OCI-M1 (cell line): ENCODE measurements at regions not wholly inside any gene's neighbourhood (a gene's known extent, or its start where the extent isn't known, plus 50 kb on each side); places are given as distances from the start of the nearest gene placed in this dataset.
"Not testable (repeated sequence)": the region's sequence is repeated elsewhere in the genome, so short reads cannot be mapped to it uniquely, and the experiment has no call there.

Source experiments
- DNase-seq: peaks from one replicate; lab custom pipeline; 2025; lab: John Stamatoyannopoulos, UW

GRCh38 chr12:82300611-82301010 is 57.6 kb downstream of the CCDC59 start:
- peak; percentile 47 for DNase-seq

- DNase-seq, result peak; percentile 23
These were observed 58.7 kb downstream of the CCDC59 start for GRCh38 chr12:82299319-82300025.

DNA sequence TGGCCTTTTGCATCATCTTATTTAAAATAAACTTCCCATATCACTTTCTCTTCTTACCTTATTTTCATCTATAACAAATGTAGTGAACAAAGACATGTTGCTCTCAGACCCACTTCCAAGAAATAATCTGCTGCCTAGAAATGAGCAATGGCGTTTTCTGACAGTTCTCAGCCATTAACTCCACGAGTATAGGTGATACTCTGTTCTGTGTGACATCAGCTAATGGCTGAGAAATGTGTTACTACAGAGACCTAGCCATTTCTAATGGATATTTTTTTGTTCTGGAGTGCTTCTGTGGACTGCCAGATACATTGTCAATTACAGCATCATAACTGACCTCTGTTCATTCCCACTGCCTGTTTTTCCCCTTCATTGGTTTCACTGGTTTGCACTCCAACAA is 67.8 kb downstream of the CCDC59 start:
- DNase-seq, result no peak

DNA sequence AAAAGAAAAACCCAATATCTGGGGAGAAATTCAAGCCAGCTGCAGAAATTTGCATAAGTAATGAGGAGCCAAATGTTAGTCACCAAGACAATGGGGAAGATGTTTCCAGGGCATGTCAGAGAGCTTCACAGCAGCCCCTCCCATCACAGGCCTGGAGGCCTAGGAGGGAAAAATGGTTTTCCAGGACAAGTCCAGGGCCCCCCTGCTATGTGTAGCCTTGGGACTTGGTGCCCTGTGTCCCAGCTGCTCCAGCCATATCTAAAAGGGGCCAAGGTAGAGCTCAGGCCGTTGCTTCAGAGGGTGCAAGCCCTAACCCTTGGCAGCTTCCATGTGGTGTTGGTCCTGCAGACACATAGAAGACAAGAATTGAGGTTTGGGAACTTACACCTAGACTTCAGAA is 76.9 kb downstream of the CCDC59 start:
- DNase-seq, result not testable (repeated sequence)

GRCh38 chr12:82279536-82280058 is 78.6 kb downstream of the CCDC59 start:
- no peak for DNase-seq

- no peak for DNase-seq
These were observed 80.6 kb downstream of the CCDC59 start for GRCh38 chr12:82277582-82277981.

GRCh38 chr12:82242729-82243128 is 115.5 kb downstream of the CCDC59 start:
- DNase-seq, result no peak

GRCh38 chr12:82225871-82226270 is 132.3 kb downstream of the CCDC59 start:
- DNase-seq, result no peak

GRCh38 chr12:82223426-82223825 is 134.8 kb downstream of the CCDC59 start:
- no peak for DNase-seq

- no peak for DNase-seq
These were observed 141.7 kb downstream of the CCDC59 start for GRCh38 chr12:82216475-82216874.

GRCh38 chr12:82213761-82214160 is 144.4 kb downstream of the CCDC59 start:
- no peak for DNase-seq

- no peak for DNase-seq
These were observed 147.3 kb downstream of the CCDC59 start for GRCh38 chr12:82210882-82211281.

- DNase-seq, result no peak
These were observed 148.7 kb downstream of the CCDC59 start for GRCh38 chr12:82209533-82209932.

DNA sequence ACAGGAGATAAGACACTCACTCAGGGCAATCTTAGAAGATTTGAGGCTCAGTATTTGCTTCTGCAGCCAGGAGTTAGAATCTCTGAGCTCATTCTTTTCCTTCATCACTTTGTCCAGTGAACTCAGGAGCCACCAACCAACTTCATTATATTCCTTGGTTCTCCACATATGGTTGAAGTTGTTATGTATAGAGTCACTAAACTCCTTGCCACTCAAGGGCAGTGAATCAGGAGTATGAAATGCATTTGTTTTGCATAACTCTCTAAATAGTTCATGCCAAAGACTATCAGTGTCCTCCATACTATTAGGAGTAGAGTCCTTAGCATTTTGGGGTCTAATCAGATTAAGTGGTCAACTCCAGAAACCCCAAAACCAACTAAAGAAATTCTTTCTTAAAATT is 150.6 kb downstream of the CCDC59 start:
- no peak for DNase-seq

DNA sequence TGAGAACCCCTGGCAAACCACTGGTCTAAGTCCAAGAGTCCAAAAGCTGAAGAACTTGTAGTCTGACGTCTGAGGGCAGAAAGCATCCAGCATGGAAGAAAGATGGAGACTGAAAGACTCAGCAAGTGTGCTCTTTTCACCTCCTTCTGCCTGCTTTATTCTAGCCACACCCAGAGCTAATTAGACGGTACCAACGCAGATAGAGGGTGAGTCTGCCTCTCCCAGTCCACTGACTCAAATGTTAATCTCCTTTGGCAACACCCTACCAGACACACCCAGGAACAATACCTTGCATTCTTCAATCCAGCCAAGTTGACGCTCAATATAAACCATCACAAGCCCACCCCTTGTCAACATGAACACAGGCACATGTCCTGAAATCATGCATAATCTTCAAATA is 155.1 kb downstream of the CCDC59 start:
- no peak for DNase-seq

DNA sequence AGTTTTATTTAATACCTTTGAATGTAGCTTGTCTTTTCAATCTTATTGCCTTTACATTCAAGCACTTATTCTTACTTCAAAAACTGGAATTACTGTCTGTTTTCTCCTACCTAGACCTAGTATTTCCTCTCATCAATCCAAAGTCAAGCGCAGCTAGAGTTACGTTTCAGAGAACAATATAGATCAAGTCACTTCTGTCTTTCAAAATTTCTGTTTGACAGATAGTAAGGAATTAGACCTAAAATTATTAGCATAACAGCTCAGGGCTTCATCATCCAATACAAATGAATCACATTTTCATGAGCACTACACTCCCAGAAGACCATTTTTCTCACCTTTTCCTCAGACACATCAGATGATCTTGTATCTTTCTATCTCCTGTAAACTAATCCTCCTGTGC is 170.6 kb downstream of the CCDC59 start:
- no peak for DNase-seq

DNA sequence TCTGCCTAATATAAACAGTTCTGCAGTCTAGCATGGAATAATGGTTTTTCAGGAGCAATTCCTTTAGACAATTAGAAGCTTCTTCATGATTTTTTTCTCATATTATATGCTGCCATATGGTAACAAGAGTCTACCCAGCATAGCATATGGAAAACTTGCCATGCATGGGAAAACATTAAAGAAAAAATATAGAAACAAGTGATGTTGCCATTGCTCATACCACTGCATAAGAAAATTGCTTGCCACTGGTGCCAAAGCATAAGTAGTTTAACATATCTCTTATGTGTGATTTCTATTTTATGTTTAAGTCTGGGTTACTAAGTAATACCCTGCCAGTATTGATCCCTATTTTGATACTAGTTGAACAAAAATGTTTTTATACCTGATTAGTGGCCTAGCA is 171.2 kb downstream of the CCDC59 start:
- no peak for DNase-seq

GRCh38 chr12:82186282-82186681 is 171.9 kb downstream of the CCDC59 start:
- DNase-seq, result no peak

DNA sequence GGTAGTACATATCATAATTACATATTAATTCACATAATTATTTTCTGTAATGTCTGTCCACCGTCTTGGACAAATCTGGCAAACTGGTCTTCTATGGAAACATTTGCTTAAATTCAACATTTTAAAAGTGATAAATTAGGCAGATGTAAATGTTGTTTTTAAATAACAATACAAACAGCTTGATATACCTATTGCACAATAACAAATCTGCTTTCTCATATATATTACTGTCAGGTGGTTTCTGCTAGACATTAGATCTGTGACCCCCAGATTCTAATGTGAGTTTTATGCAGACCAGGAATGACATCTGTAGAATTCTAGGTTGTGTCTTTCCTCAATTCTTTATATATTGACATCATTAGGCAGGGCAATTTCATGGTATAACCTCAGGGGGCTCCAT is 173.3 kb downstream of the CCDC59 start:
- DNase-seq, result peak; percentile 36

- no peak for DNase-seq
These were observed 175.5 kb downstream of the CCDC59 start for GRCh38 chr12:82182601-82183190.

GRCh38 chr12:82176761-82177490 is 181.3 kb downstream of the CCDC59 start:
- peak; percentile 4 for DNase-seq

- peak; percentile 43 for DNase-seq
These were observed 182.2 kb downstream of the CCDC59 start for GRCh38 chr12:82176026-82176425.

GRCh38 chr12:82174936-82175335 is 183.3 kb downstream of the CCDC59 start:
- peak; percentile 50 for DNase-seq
